NCI-H2107 treated with DMSO at 0.1 percent for 48 hours (cell line): ENCODE measurements at regions not wholly inside any gene's neighbourhood (a gene's known extent, or its start where the extent isn't known, plus 50 kb on each side); places are given as distances from the start of the nearest gene placed in this dataset.

Source experiments
- DNase-seq: peaks from one replicate; lab custom pipeline; 2025; ENCODE audit not compliant: unreplicated experiment; lab: John Stamatoyannopoulos, UW

DNA sequence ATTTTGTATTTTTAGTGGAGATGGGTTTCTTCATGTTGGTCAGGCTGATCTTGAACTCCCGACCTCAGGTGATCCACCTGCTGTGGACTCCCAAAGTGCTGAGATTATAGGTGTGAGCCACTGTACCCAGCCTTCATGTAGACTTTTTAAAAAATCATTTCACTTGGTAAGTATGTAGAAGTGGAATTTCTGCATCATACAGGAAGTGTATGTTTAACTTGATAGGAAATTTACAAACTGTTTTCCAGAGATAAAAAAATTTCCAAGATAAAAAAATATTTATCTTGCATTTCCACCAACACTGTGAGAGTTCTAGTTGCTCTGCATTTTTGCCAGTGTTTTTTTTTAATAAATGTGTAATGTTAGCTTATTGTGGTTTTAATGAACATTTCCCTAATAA lies 155.8 kb downstream of the ZNF608 start:
- no peak for DNase-seq

DNA sequence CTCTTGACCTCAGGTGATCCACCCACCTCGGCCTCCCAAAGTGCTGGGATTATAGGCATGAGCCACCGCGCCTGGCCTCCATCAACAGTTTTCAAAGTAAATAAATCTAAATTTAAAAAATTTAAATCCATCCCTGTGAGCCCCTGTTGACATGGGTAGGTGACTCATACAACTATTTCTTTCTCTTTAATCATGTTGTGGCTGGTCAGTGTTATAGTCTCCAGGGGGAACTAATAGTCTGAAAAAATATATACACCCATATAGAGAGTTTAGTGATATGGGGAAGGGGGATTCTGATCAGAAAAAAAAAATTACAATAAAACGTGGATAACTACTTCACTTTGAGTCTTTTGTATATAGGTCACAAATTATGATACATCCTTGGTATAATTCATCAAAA lies 159.2 kb downstream of the ZNF608 start:
- no peak for DNase-seq

DNA sequence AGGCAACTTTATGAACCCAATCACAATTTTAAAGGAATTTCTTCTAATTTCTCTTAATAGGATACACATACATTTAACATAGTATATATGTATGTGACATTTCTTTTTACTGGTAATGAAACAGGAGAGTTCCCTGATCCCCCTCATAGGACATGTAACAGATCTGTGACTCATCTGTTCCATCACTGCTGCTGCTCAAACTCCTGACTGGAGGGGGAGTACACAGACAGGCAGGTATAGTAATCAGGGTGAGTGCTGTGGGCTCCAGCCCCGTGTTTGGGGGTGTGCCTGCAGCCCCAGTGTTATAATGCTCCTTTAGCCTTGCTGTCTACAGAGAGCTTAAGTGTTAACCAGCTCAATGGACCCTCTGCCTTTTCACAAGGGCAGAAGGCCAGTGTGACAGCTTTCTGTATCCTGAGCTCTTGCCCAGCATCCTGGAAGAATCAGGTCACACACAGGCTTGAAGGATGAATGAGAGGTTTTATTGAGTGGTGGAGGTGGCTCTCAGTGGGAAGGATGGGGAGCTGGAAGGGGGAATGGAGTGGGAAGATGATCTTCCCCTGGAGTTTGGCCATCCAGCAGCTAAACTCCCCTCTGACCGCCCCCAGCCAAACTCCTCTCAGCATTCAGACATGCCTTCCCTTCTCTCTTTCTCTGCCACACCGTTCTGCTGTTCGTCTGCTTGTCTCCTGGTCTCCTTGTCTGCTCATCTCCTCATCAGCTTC lies 161.3 kb downstream of the ZNF608 start:
- DNase-seq = no peak

GRCh38 chr5:124583469-124584350 lies 162.7 kb downstream of the ZNF608 start:
- peak; percentile 87 for DNase-seq

DNA sequence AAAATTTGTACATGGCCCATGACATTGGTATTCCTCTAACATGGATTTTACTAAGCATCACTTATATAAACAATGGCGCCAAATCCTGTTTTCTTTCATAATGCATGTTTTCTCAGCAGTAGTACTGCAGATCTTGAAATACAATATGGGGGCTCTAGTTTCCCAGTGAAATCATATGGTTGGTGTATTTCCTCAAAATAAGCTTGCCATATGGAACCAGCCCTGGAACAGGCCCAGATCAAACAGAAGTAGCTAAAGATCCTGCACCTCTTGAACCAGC lies 163.9 kb downstream of the ZNF608 start:
- no peak for DNase-seq

GRCh38 chr5:124581738-124582560 lies 164.5 kb downstream of the ZNF608 start:
- no peak for DNase-seq

GRCh38 chr5:124580925-124581737 lies 165.3 kb downstream of the ZNF608 start:
- no peak for DNase-seq

- no peak for DNase-seq
These were observed 165.9 kb downstream of the ZNF608 start for GRCh38 chr5:124580512-124580911.

GRCh38 chr5:124576848-124577409 lies 169.5 kb downstream of the ZNF608 start:
- no peak for DNase-seq

DNA sequence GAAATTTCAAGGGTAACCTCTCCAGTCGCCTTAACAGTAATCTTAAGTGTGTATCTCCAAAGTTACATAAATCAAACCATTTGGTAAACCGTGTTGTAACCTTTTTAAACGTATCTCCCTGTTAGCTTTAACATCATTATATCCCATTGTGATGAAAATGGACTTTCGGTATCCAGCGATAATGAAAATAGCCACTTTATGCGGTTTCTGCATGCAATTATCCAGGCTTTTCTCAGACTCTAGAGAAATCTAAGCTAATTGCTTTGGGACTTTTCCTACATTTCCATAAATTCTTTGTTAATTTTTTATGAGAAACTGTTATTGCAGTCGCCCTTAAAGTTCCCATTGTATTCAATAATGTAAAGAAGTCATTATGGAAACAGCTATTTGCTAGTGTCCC lies 170.7 kb downstream of the ZNF608 start:
- DNase-seq = no peak

DNA sequence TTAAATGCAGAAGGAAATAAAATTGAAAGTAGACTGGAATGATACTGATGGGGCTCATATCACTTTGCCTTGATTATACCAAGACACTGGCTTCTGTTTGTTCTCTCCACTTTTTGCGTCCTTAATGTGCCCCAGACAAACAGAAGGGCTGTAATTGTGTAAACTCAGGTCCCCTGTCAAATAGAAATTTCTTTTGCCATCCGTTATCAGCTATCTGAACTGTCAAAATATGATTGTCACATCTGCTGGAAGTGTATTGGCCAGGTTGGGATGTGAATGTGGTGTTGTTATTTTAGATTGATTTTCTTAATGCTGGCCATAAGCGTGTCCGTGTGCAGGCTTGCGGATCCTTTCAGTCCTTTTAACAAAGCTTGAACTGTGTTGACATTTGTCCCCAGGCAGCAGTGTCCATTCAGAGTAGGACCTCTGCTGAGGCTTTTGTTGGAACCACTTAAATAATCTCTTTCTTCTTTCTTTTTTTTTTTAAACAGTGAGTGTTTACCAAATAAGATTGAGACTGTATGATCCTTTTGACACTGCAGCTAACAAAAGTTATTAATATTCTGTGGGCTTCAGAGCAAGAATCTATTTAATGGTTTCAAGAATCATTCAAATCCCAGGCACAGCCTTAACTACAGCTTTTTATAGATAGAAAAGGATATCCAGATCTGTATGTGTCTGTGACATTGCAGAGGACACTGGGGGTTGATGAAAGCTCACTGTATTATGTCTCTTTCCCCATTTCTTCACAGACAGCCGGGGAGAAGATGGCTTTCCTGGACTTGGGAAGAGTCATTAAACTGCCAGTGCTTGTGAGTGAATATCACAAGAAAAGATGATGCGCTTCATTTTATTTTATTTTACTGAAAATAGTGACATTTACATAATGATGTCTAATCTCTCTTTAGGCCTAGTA lies 171.7 kb downstream of the ZNF608 start:
- no peak for DNase-seq

- no peak for DNase-seq
These were observed 173.5 kb downstream of the ZNF608 start for GRCh38 chr5:124572971-124573370.

DNA sequence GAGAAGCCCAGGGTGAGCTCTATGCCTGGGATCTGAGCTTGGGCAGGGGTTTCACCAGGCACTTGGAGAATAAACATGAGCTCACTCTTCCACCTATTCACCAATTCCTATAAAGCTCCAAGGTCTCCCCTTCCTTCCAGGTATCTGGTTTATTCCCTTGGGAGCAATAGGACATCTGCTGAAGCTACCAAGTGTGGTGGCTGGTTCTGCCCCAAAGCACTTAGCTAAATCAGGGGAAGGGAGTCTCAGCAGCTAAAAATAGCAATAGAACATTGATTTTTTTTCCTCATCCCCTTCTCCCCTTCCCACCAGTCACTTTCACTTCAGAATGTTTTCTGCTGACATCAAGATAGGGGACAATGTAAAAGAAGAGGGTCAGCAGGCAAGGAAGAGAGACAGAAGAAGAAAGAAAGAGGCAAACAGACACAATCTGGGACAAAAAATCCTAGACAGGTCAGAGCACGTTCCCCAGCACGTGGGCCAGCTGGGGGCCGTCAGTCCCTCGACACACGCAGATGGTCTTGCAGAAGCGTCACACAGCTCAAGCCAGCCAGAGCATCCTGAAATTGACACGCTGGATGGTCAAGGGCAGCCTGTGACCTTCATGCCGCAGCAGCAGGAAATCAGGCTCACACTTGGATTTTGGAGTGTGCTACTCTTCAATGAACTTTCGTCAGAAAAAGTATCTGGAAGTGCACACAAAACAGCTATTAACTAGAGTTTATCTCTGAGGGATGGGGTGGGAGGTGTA lies 176.0 kb downstream of the ZNF608 start:
- DNase-seq = peak; percentile 9

DNA sequence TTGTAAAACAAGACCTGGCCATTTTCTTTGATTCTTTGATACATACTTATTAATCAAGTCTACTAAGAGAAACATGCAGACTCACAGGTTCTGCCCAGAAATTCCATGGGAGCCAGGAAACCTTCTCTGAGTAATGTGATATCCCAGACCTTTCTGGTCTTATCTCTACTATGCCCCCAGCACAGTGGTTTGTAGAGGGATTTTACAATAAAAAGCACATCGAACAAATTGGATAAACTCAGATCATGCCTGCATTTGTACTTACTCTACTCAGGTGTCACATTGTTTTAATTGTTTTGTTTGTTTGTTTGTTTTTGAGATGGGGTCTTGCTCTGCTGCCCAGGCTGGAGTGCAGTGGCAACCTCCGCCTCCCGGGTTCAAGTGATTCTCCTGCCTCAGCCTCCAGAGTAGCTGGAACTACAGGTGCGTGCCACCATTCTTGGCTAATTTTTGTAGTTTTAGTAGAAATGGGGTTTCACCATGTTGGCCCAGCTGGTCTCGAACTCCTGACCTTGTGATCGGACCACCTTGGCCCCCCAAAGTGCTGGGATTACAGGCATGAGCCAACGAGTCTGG lies 179.5 kb downstream of the ZNF608 start:
- DNase-seq = no peak

DNA sequence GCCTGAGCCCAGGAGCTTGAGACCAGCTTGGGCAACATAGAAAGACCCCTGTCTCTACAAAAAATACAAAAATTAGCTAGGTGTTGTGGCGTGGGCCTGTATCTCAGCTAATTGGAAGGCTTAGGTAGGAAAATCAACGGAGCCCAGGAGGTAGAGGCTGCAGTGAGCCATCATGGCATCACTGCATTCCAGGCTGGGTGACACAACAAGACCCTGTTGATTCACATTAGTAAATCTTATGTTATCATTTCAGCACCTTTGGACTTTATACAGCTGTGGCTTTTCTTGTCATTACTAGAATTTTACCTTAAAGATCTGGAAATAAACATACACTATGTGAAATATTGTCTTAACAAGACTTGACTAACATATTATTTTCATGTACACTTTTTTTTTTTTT lies 185.0 kb downstream of the ZNF608 start:
- DNase-seq = no peak

DNA sequence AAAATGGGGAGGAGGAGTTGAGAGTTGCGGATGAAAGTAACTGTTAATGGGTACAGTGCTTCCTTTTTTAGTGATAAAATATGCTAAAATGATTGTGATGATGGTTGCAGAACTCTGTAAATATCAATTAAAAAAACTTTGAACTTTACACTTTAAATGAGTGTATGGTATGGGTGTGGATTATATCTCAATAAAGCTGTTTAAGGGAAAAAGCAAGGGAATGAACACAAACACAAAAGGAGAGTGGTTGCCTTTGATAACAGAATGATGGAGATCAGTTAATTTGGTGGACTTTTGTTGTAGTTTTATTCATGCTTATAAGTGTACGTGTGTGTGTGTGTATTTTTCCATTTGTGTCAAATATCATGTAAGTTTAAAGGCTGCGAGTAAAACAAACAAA lies 186.1 kb downstream of the ZNF608 start:
- no peak for DNase-seq

- DNase-seq = no peak
These were observed 188.7 kb downstream of the ZNF608 start for GRCh38 chr5:124557761-124558160.

GRCh38 chr5:124554746-124555578 lies 191.5 kb downstream of the ZNF608 start:
- no peak for DNase-seq
